WTC11 (cell line): ENCODE measurements at regions not wholly inside any gene's neighbourhood (a gene's known extent, or its start where the extent isn't known, plus 50 kb on each side); places are given as distances from the start of the nearest gene placed in this dataset.

ENCODE experiments used
- CTCF ChIP-seq: fragments of 200-600 bp; IDR thresholded peaks from 2 replicates; pipeline ENCODE4 v1.8.0; 2022; ENCODE audit warnings: antibody characterized with exemption
- E2F1 ChIP-seq: sonication (generic); formaldehyde crosslinking; IDR thresholded peaks from 2 replicates; pipeline ENCODE4 v1.8.0; 2022; ENCODE audit warnings: mild to moderate bottlenecking, missing genetic modification reagents
- EMX1 ChIP-seq: fragments of 250-450 bp; sonication (Bioruptor Pico); IDR thresholded peaks from 2 replicates; pipeline ENCODE4 v1.8.0; 2021; ENCODE audit warnings: mild to moderate bottlenecking
- FOXP1 ChIP-seq: sonication (generic); formaldehyde crosslinking; IDR thresholded peaks from 2 replicates; pipeline ENCODE4 v1.8.0; 2022; ENCODE audit warnings: missing genetic modification reagents, mild to moderate bottlenecking, moderate library complexity, borderline replicate concordance
- NR3C1 ChIP-seq: sonication (generic); formaldehyde crosslinking; conservative IDR thresholded peaks from 2 replicates; pipeline ENCODE4 v1.8.1; 2023; ENCODE audit warnings: low read depth, mild to moderate bottlenecking, missing genetic modification reagents
- PREB ChIP-seq: sonication (generic); formaldehyde crosslinking; IDR thresholded peaks from 2 replicates; pipeline ENCODE4 v1.8.1; 2022; ENCODE audit warnings: mild to moderate bottlenecking, missing genetic modification reagents, moderate library complexity, borderline replicate concordance
- SP1 ChIP-seq: sonication (generic); formaldehyde crosslinking; conservative IDR thresholded peaks from 2 replicates; pipeline ENCODE4 v1.8.1; 2022; ENCODE audit warnings: missing genetic modification reagents
- USF2 ChIP-seq: sonication (generic); formaldehyde crosslinking; IDR thresholded peaks from 2 replicates; pipeline ENCODE4 v1.8.1; 2023; ENCODE audit warnings: mild to moderate bottlenecking, missing genetic modification reagents, moderate library complexity
- ZNF138 ChIP-seq: sonication (generic); formaldehyde crosslinking; conservative IDR thresholded peaks from 2 replicates; pipeline ENCODE4 v1.8.1; 2022; ENCODE audit warnings: mild to moderate bottlenecking, moderate library complexity, missing genetic modification reagents
- TF ChIP-seq, protein P1 (sequence below): sonication (generic); formaldehyde crosslinking; IDR thresholded peaks from 2 replicates; pipeline ENCODE4 v1.8.0; 2022; ENCODE audit warnings: mild to moderate bottlenecking, missing genetic modification reagents

DNA sequence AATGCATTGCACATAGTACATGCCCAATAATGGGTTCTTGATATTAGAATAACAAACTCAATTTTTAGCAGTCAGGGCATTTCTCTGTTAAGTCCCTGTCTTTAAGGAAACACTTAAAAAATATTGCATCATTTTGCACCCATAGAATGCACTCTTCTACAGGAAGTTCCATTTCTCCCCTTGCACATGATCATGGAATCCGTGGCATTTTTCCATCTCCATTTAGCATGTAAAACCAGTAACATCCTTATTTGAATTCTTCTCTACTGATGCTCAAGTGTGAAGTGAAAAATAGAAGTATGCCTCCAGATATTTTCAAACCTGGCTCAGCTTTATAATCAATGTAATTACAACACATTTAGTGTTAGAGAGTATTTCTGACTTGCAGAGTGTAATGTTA is 192.8 kb downstream of the RWDD3 start:
- TF ChIP-seq ZNF138 (no peak), USF2 (CRISPR knock-in tag) (no peak), FOXP1 (no peak), E2F1 (CRISPR knock-in tag) (no peak), CTCF (no peak), NR3C1 (CRISPR knock-in tag) (no peak), EMX1 (CRISPR knock-in tag) (no peak), SP1 (CRISPR knock-in tag) (no peak), PREB (CRISPR knock-in tag) (no peak)
- TF ChIP-seq, protein P1, sequence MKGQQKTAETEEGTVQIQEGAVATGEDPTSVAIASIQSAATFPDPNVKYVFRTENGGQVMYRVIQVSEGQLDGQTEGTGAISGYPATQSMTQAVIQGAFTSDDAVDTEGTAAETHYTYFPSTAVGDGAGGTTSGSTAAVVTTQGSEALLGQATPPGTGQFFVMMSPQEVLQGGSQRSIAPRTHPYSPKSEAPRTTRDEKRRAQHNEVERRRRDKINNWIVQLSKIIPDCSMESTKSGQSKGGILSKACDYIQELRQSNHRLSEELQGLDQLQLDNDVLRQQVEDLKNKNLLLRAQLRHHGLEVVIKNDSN (CRISPR knock-in tag) = no peak
